ENCODE measurements at regions not wholly inside any gene's neighbourhood (a gene's known extent, or its start where the extent isn't known, plus 50 kb on each side); places are given as distances from the start of the nearest gene placed in this dataset.

- no peaks in the 10 kb centered on the region for H3K27me3 ChIP-seq
- H3K9me3 ChIP-seq, result no peaks in the 10 kb centered on the region
- H3K27ac ChIP-seq, result no peak overlapping the region
- H3K36me3 ChIP-seq, result no peaks in the 10 kb centered on the region
- no peaks in the 10 kb centered on the region for H3K4me1 ChIP-seq
- H3K9ac ChIP-seq (ENCODE audit: low read depth in 2 of 2, low read length in 2 of 2), result no peak overlapping the region
- H3K4me3 ChIP-seq, result no peak overlapping the region
- no peak for TF ChIP-seq CTCF (IDR thresholded peaks at IDR 0.05)
- intact Hi-C loops (cut with DNase I), result no loop called here
- peak; percentile 13 for DNase-seq
Measured at GRCh38 chr15:66881173-66881905, 179.3 kb downstream of the SMAD6 start.

GRCh38 chr15:66882251-66883020 is 180.4 kb downstream of the SMAD6 start:
- H3K4me3 ChIP-seq, result no peak overlapping the region
- peak; percentile 17 for DNase-seq
- no peak for TF ChIP-seq CTCF (IDR thresholded peaks at IDR 0.05)
- no peak overlapping the region for H3K9ac ChIP-seq (ENCODE audit: low read depth in 2 of 2, low read length in 2 of 2)
- intact Hi-C loops (cut with DNase I), result no loop called here
- H3K4me1 ChIP-seq, result no peaks in the 10 kb centered on the region
- H3K9me3 ChIP-seq, result no peaks in the 10 kb centered on the region
- H3K27ac ChIP-seq, result no peak overlapping the region
- H3K27me3 ChIP-seq, result no peaks in the 10 kb centered on the region
- no peaks in the 10 kb centered on the region for H3K36me3 ChIP-seq

- Histone ChIP-seq H3K4me3 (no peak overlapping the region), H3K4me1 (no peaks in the 10 kb centered on the region), H3K9ac (ENCODE audit: low read depth in 2 of 2, low read length in 2 of 2) (peak overlapping the region; percentile 2 to 19), H3K9me3 (no peaks in the 10 kb centered on the region), H3K36me3 (no peaks in the 10 kb centered on the region), H3K27me3 (no peaks in the 10 kb centered on the region), H3K27ac (peak overlapping the region; percentile 37)
- TF ChIP-seq CTCF (IDR thresholded peaks at IDR 0.05), result no peak
- intact Hi-C loops (cut with DNase I), result no loop called here
- peak; percentile 43 for DNase-seq
Measured at GRCh38 chr15:66883284-66883911, 181.4 kb downstream of the SMAD6 start.

- no peak for TF ChIP-seq CTCF (IDR thresholded peaks at IDR 0.05)
- Histone ChIP-seq H3K27ac (no peak overlapping the region), H3K9ac (ENCODE audit: low read depth in 2 of 2, low read length in 2 of 2) (peak overlapping the region in 1 of 2 donors; percentile 19)
Measured at GRCh38 chr15:66884115-66884622, 181.2 kb upstream of the SMAD3 start.

GRCh38 chr15:66884661-66885237 is 180.7 kb upstream of the SMAD3 start:
- Histone ChIP-seq H3K4me3 (no peak overlapping the region), H3K9me3 (no peaks in the 10 kb centered on the region), H3K27me3 (no peaks in the 10 kb centered on the region), H3K9ac (ENCODE audit: low read depth in 2 of 2, low read length in 2 of 2) (no peak overlapping the region), H3K27ac (no peak overlapping the region), H3K36me3 (no peaks in the 10 kb centered on the region), H3K4me1 (no peaks in the 10 kb centered on the region)
- DNase-seq, result peak; percentile 13
- no peak for TF ChIP-seq CTCF (IDR thresholded peaks at IDR 0.05)
- intact Hi-C loops (cut with DNase I), result no loop called here

More at GRCh38 chr15:66884115-66884622, 181.2 kb upstream of the SMAD3 start:
- H3K4me3 ChIP-seq, result no peak overlapping the region
- no peaks in the 10 kb centered on the region for H3K36me3 ChIP-seq
- H3K9me3 ChIP-seq, result no peaks in the 10 kb centered on the region
- peak; percentile 11 for DNase-seq
- H3K27me3 ChIP-seq, result no peaks in the 10 kb centered on the region
- no peaks in the 10 kb centered on the region for H3K4me1 ChIP-seq
- intact Hi-C loops (cut with DNase I), result no loop called here
